ENCODE measurements at regions not wholly inside any gene's neighbourhood (a gene's known extent, or its start where the extent isn't known, plus 50 kb on each side); places are given as distances from the start of the nearest gene placed in this dataset.

GRCh38 chr9:90948156-90948555, 146.5 kb downstream of the SYK start:
- DNase-seq (ENCODE audit: low spot score in 2 of 2): no peak
- TF ChIP-seq POLR2A (IDR thresholded peaks at IDR 0.05): no peak
- no peak for TF ChIP-seq CTCF (IDR thresholded peaks at IDR 0.05)
- no peak for TF ChIP-seq EP300 (IDR thresholded peaks at IDR 0.05)
- TF ChIP-seq POLR2AphosphoS5 (IDR thresholded peaks at IDR 0.05): no peak
- Histone ChIP-seq H3K4me3 (no peak overlapping the region), H3K36me3 (no peaks in the 10 kb centered on the region), H3K27me3 (no peaks in the 10 kb centered on the region), H3K4me1 (peaks cover 3% of the 10 kb centered on the region), H3K27ac (no peak overlapping the region), H3K9me3 (no peaks in the 10 kb centered on the region)
- 44% methylated on average over 6 of the region's 6 CpGs for WGBS

GRCh38 chr9:90950600-90950999, 149.0 kb downstream of the SYK start:
- H3K4me3 ChIP-seq: no peak overlapping the region
- WGBS: 42% methylated on average over 3 of the region's 3 CpGs
- no peak for TF ChIP-seq POLR2A (IDR thresholded peaks at IDR 0.05)
- TF ChIP-seq POLR2AphosphoS5 (IDR thresholded peaks at IDR 0.05): no peak
- no peak for TF ChIP-seq CTCF (IDR thresholded peaks at IDR 0.05)
- no peak for TF ChIP-seq EP300 (IDR thresholded peaks at IDR 0.05)
- no peaks in the 10 kb centered on the region for H3K27me3 ChIP-seq
- H3K9me3 ChIP-seq: no peaks in the 10 kb centered on the region
- no peak overlapping the region for H3K27ac ChIP-seq
- DNase-seq (ENCODE audit: low spot score in 2 of 2): no peak
- peaks cover 3% of the 10 kb centered on the region for H3K4me1 ChIP-seq
- no peaks in the 10 kb centered on the region for H3K36me3 ChIP-seq

GRCh38 chr9:90953200-90953599, 151.6 kb downstream of the SYK start:
- no peaks in the 10 kb centered on the region for H3K9me3 ChIP-seq
- no peaks in the 10 kb centered on the region for H3K36me3 ChIP-seq
- 53% methylated on average over 3 of the region's 3 CpGs for WGBS
- H3K4me3 ChIP-seq: no peak overlapping the region
- H3K4me1 ChIP-seq: no peaks in the 10 kb centered on the region
- TF ChIP-seq CTCF (IDR thresholded peaks at IDR 0.05) (no peak), POLR2AphosphoS5 (IDR thresholded peaks at IDR 0.05) (no peak), EP300 (IDR thresholded peaks at IDR 0.05) (no peak), POLR2A (IDR thresholded peaks at IDR 0.05) (no peak)
- DNase-seq (ENCODE audit: low spot score in 2 of 2): no peak
- H3K27me3 ChIP-seq: no peaks in the 10 kb centered on the region
- no peak overlapping the region for H3K27ac ChIP-seq

GRCh38 chr9:90953805-90954204, 152.2 kb downstream of the SYK start:
- no peak for DNase-seq (ENCODE audit: low spot score in 2 of 2)

More at GRCh38 chr9:90953805-90954204, 152.2 kb downstream of the SYK start:
- Histone ChIP-seq H3K4me3 (no peak overlapping the region), H3K9me3 (no peaks in the 10 kb centered on the region), H3K27me3 (no peaks in the 10 kb centered on the region), H3K27ac (no peak overlapping the region), H3K4me1 (no peaks in the 10 kb centered on the region), H3K36me3 (no peaks in the 10 kb centered on the region)
- WGBS: 85% methylated on average over 3 of the region's 3 CpGs
- no peak for TF ChIP-seq EP300 (IDR thresholded peaks at IDR 0.05)
- no peak for TF ChIP-seq POLR2A (IDR thresholded peaks at IDR 0.05)
- no peak for TF ChIP-seq POLR2AphosphoS5 (IDR thresholded peaks at IDR 0.05)
- TF ChIP-seq CTCF (IDR thresholded peaks at IDR 0.05): no peak
